ENCODE measurements at regions not wholly inside any gene's neighbourhood (a gene's known extent, or its start where the extent isn't known, plus 50 kb on each side); places are given as distances from the start of the nearest gene placed in this dataset.
"Not testable (repeated sequence)": the region's sequence is repeated elsewhere in the genome, so short reads cannot be mapped to it uniquely, and the experiment has no call there.

- no peak for DNase-seq (ENCODE audit: low spot score)
Measured at GRCh38 chr3:164752812-164753211, 325.5 kb downstream of the SI start.

GRCh38 chr3:164748626-164749025 is 329.7 kb downstream of the SI start:
- no peak for DNase-seq (ENCODE audit: low spot score)

- no peak for DNase-seq (ENCODE audit: low spot score)
Measured at GRCh38 chr3:164741869-164742268, 336.4 kb downstream of the SI start.

GRCh38 chr3:164737174-164737573 is 341.1 kb downstream of the SI start:
- DNase-seq (ENCODE audit: low spot score), result no peak

- DNase-seq (ENCODE audit: low spot score), result peak; percentile 58
Measured at GRCh38 chr3:164732166-164732565, 346.1 kb downstream of the SI start.

GRCh38 chr3:164730815-164731360 is 347.4 kb downstream of the SI start:
- no peak for DNase-seq (ENCODE audit: low spot score)

GRCh38 chr3:164723396-164723795 is 354.9 kb downstream of the SI start:
- peak; percentile 26 for DNase-seq (ENCODE audit: low spot score)

GRCh38 chr3:164702808-164703207 is 375.5 kb downstream of the SI start:
- not testable (repeated sequence) for DNase-seq (ENCODE audit: low spot score)

GRCh38 chr3:164687902-164688301 is 390.4 kb downstream of the SI start:
- no peak for DNase-seq (ENCODE audit: low spot score)

- DNase-seq (ENCODE audit: low spot score), result no peak
Measured at GRCh38 chr3:164687211-164687610, 391.1 kb downstream of the SI start.

- no peak for DNase-seq (ENCODE audit: low spot score)
Measured at GRCh38 chr3:164683489-164683888, 394.8 kb downstream of the SI start.

- no peak for DNase-seq (ENCODE audit: low spot score)
Measured at GRCh38 chr3:164679245-164679644, 399.1 kb downstream of the SI start.

GRCh38 chr3:164677317-164677716 is 401.0 kb downstream of the SI start:
- DNase-seq (ENCODE audit: low spot score), result no peak

- DNase-seq (ENCODE audit: low spot score), result no peak
Measured at GRCh38 chr3:164673738-164674137, 404.6 kb downstream of the SI start.

GRCh38 chr3:164658125-164658524 is 420.2 kb downstream of the SI start:
- no peak for DNase-seq (ENCODE audit: low spot score)

GRCh38 chr3:164657631-164658030 is 420.7 kb downstream of the SI start:
- DNase-seq (ENCODE audit: low spot score), result no peak

GRCh38 chr3:164655462-164655861 is 422.8 kb downstream of the SI start:
- DNase-seq (ENCODE audit: low spot score), result no peak

GRCh38 chr3:164641071-164641470 is 437.2 kb downstream of the SI start:
- no peak for DNase-seq (ENCODE audit: low spot score)

- DNase-seq (ENCODE audit: low spot score), result no peak
Measured at GRCh38 chr3:164640591-164640990, 437.7 kb downstream of the SI start.

GRCh38 chr3:164620956-164621355 is 457.3 kb downstream of the SI start:
- DNase-seq (ENCODE audit: low spot score), result no peak

- no peak for DNase-seq (ENCODE audit: low spot score)
Measured at GRCh38 chr3:164620423-164620822, 457.9 kb downstream of the SI start.

GRCh38 chr3:164612751-164613150 is 465.5 kb downstream of the SI start:
- DNase-seq (ENCODE audit: low spot score), result no peak

- peak; percentile 58 for DNase-seq (ENCODE audit: low spot score)
Measured at GRCh38 chr3:164608554-164609276, 469.6 kb downstream of the SI start.

GRCh38 chr3:164604687-164605086 is 473.6 kb downstream of the SI start:
- no peak for DNase-seq (ENCODE audit: low spot score)
